ENCODE measurements at regions not wholly inside any gene's neighbourhood (a gene's known extent, or its start where the extent isn't known, plus 50 kb on each side); places are given as distances from the start of the nearest gene placed in this dataset.

DNA sequence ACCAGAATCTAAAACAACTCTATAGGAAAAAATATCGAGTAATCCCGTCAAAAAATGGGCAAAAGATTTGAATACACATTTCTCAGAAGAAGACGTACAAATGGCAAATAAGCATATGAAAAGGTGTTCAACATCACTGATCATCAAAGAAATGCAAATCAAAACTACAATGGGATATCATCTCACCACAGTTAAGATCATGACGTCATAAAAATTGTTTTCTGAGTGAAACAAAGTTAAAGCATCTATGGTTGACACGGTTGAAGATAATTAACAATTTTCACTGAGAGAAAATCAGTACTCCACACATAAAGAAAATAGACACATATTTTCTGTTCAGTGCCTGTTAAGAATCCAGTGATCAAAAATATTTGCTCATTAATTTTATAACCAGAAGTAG lies 1010.8 kb upstream of the ADGRL3 start:
- Histone ChIP-seq H3K18ac (ENCODE audit: extremely low read depth, low read length) (no peak overlapping the region), H3K4ac (replicated peaks; ENCODE audit: insufficient read length, low read depth, low read length) (no peak overlapping the region), H3K4me3 (ENCODE audit: extremely low read depth in 1 of 4, insufficient read depth in 2 of 4, low read depth in 3 of 4, low read length in 4 of 4) (no peak overlapping the region), H4K8ac (ENCODE audit: extremely low read depth, insufficient read depth, low read length) (no peak overlapping the region), H3K23me2 (ENCODE audit: low read depth, low read length) (no peaks in the 10 kb centered on the region), H2AK5ac (ENCODE audit: low read depth, low read length) (no peak overlapping the region), H3K36me3 (ENCODE audit: control insufficient read depth in 2 of 4, insufficient read depth in 4 of 4, low read length in 3 of 4) (no peaks in the 10 kb centered on the region), H3K27me3 (replicated peaks in 1 of 4; ENCODE audit: control insufficient read depth in 3 of 4, extremely low read depth in 1 of 4, insufficient read depth in 3 of 4, low read length in 3 of 4) (no peaks in the 10 kb centered on the region), H3K79me2 (ENCODE audit: control insufficient read depth in 1 of 2, insufficient read depth in 2 of 2, low read length in 2 of 2) (no peaks in the 10 kb centered on the region), H3K27ac (ENCODE audit: low read depth, low read length) (no peak overlapping the region), H3K4me2 (ENCODE audit: insufficient read depth in 1 of 2, low read depth in 2 of 2, low read length in 2 of 2) (no peak overlapping the region), H2BK5ac (ENCODE audit: low read depth, low read length) (no peak overlapping the region), H2BK15ac (ENCODE audit: low read length) (no peak overlapping the region), H4K91ac (replicated peaks; ENCODE audit: insufficient read length, low read length) (no peak overlapping the region), H2AFZ (ENCODE audit: low read length) (no peak overlapping the region), H3K4me1 (replicated peaks in 1 of 4; ENCODE audit: control insufficient read depth in 3 of 4, insufficient read depth in 4 of 4, low read length in 3 of 4) (no peaks in the 10 kb centered on the region), H3K79me1 (ENCODE audit: low read depth, low read length) (no peaks in the 10 kb centered on the region), H3K56ac (replicated peaks; ENCODE audit: insufficient read length, low read depth, low read length) (no peak overlapping the region), H2BK12ac (ENCODE audit: low read depth, low read length) (no peak overlapping the region), H4K5ac (ENCODE audit: insufficient read length, low read depth, low read length) (no peak overlapping the region), H4K20me1 (replicated peaks in 1 of 2; ENCODE audit: control insufficient read depth in 1 of 2, insufficient read depth in 2 of 2, low read length in 2 of 2) (no peaks in the 10 kb centered on the region), H3K9ac (replicated peaks in 1 of 4; ENCODE audit: extremely low read depth in 1 of 4, low read depth in 3 of 4, low read length in 3 of 4) (no peak overlapping the region), H2BK120ac (replicated peaks; ENCODE audit: low read depth, low read length) (no peak overlapping the region), H2BK20ac (ENCODE audit: low read length) (no peak overlapping the region), H3K23ac (ENCODE audit: insufficient read length) (no peak overlapping the region), H3K9me3 (ENCODE audit: insufficient read depth in 2 of 2, low read depth in 1 of 2, low read length in 1 of 2) (no peaks in the 10 kb centered on the region), H3K14ac (ENCODE audit: insufficient read length) (no peak overlapping the region)
- WGBS, 2 experiments (ENCODE audit: extremely low coverage in 1 of 2, insufficient coverage in 1 of 2, insufficient read length in 1 of 2, insufficient replicate concordance in 2 of 2, low coverage in 1 of 2, low lambda C conversion rate in 2 of 2, missing lambda C conversion rate in 1 of 2): 97% methylated on average over 5 of the region's 5 CpGs; no CpG with 5 or more reads in 1 of the 2 experiments
- POLR2A ChIA-PET (ENCODE audit: partially characterized antibody): no interaction called here
- FAIRE-seq: no peak
- TF ChIP-seq CBX5 (IDR thresholded peaks at IDR 0.05; ENCODE audit: low read depth, low read length): no peak
- TF ChIP-seq FOSL1 (IDR thresholded peaks at IDR 0.05; ENCODE audit: insufficient read depth, low read depth, low read length): no peak
- no peak for TF ChIP-seq ASH2L (IDR thresholded peaks at IDR 0.05; ENCODE audit: low read length)
- TF ChIP-seq KDM1A (IDR thresholded peaks at IDR 0.05; ENCODE audit: borderline replicate concordance, low read length): no peak
- no peak for DNase-seq (ENCODE audit: low read depth in 1 of 2, low spot score in 2 of 2)
- CTCF ChIA-PET (ENCODE audit: partially characterized antibody): interaction anchor here (1.1 kb wide), 2 partner anchors 10 to 59 kb away, joined by 3 read pairs; no protein-coding TSS in a partner anchor
